HG03139 (cell line): ENCODE measurements at regions not wholly inside any gene's neighbourhood (a gene's known extent, or its start where the extent isn't known, plus 50 kb on each side); places are given as distances from the start of the nearest gene placed in this dataset.
A peak's percentile ranks its signal among the peaks of the same experiment; 100 is the strongest.
"Not testable (repeated sequence)": the region's sequence is repeated elsewhere in the genome, so short reads cannot be mapped to it uniquely, and the experiment has no call there.

Experiments used
- ATAC-seq: cut with Tn5 transposase; IDR thresholded peaks from one replicate; pipeline ENCODE4 v1.9.1; 2021; ENCODE audit not compliant: unreplicated experiment

GRCh38 chr6:120383681-120384080, 950.6 kb downstream of the TBC1D32 start:
- no peak for ATAC-seq

- peak; percentile 94 for ATAC-seq
Measured at GRCh38 chr6:120378582-120379220, 955.6 kb downstream of the TBC1D32 start.

DNA sequence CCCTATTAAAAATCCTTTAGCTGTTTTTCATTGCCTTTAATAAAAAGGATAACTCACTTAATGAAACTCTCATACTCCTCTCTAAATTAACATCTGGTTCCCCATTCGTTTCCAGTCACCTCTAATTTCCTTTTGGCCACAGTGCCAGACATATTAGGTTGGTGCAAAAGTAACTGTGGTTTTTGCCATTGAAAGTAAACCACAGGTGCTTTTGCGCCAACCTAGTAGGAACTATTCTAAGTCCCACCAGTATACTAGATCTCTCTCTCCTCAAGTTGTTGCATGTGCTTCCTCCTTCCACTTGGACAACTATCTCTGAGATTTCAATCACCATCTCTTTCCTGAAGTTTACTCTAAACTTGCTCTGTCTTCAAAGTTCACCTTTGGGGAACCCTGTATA, 961.1 kb downstream of the TBC1D32 start:
- ATAC-seq = no peak

- no peak for ATAC-seq
Measured at GRCh38 chr6:120363429-120363828, 970.9 kb downstream of the TBC1D32 start.

DNA sequence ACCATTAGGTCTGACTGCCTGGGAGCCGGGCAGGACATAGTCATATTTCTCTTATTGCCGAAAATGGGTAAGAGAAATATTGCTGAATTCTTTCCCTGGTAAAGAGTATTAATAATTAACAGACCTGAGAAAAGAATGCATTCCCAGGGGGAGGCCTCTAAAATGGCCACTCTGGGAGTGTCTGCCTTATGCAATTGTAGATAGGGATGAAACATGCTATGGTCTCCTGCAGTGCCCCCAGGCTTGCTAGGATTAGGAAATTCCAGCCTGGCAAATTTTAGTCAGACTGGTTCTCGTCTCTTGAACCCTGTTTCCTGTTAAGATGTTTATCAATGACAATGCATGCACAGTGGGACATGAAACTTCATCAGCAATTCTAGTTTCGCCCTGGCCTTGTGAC, 975.7 kb downstream of the TBC1D32 start:
- not testable (repeated sequence) for ATAC-seq

- no peak for ATAC-seq
Measured at GRCh38 chr6:120357447-120357846, 976.8 kb downstream of the TBC1D32 start.

- no peak for ATAC-seq
Measured at GRCh38 chr6:120355822-120356221, 978.5 kb downstream of the TBC1D32 start.

- ATAC-seq = peak; percentile 57
Measured at GRCh38 chr6:120354452-120355098, 979.7 kb downstream of the TBC1D32 start.

DNA sequence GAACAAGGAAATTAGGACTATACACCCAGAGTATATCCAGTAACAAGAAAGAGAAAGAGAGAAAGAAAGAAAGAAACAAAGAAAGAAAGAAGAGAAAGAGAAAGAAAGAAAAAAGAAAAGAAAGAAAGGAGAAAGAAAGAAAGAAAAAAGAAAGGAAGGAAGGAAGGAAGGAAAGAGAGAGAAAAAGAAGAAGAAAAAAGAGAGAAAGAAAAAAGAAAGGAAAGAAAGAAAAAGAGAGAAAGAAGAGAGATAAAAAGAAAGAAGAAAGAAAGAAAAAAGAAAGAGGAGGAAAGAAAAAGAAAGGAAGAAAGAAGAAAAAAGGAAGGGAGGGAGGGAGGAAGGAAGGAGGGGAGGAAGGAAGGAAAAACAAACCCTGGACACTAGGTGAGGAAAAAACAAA, 981.8 kb downstream of the TBC1D32 start:
- no peak for ATAC-seq

- no peak for ATAC-seq
Measured at GRCh38 chr6:120348926-120349325, 985.4 kb downstream of the TBC1D32 start.

GRCh38 chr6:120328521-120328920, 979.0 kb upstream of the MAN1A1 start:
- ATAC-seq = no peak

DNA sequence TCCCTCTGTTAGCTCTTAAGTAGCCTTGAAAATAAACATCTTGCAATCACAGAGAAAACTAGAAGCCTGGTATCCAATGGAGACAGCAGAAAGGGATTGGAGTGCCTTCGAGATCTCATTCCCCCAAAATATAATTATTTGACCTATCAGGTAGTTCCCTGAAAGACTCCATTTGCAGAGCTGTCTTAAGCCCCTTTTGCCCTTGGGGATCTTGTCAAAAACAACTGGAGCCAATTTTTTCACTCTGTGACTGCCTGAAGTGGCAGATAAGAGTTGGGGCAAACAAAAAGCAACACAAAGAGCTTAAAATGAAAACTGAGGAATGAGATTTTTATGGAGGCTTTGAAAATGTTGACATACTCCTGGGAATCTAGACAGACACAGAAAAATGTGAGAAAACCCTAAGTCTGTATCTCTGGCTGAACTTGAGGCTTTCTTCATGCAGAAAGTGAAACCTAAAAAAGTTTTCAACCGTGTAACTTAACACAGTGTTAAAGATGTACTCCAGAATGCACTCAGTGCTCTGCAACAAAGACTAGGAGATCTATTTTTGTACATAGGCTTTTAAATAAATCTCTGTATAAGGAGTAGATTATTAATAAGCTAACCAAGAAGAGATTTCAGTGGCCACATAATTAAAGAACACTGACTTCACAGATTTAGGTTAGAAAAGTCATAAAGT, 971.1 kb upstream of the MAN1A1 start:
- peak; percentile 81 for ATAC-seq

DNA sequence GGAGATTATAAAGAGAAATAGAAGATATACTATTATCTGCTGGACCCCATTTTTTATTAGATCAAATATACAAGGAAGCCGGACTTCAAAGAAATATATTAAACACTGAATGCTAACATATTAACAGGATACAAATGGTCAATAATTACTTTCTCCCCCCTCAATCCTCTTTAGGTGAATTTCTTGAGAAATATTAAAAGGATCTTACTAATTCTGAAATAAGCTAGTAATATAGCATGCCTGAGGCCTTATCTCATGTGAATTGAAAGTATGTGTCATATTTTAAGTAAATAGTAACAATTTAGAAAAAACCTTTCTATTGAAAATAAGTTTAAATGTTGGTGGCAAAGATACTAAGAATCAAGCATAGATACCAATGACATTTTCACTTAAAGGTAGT, 954.7 kb upstream of the MAN1A1 start:
- ATAC-seq = no peak

- ATAC-seq = peak; percentile 55
Measured at GRCh38 chr6:120303527-120303926, 954.0 kb upstream of the MAN1A1 start.

GRCh38 chr6:120302041-120302440, 952.5 kb upstream of the MAN1A1 start:
- no peak for ATAC-seq

- ATAC-seq = no peak
Measured at GRCh38 chr6:120290964-120291363, 941.4 kb upstream of the MAN1A1 start.

DNA sequence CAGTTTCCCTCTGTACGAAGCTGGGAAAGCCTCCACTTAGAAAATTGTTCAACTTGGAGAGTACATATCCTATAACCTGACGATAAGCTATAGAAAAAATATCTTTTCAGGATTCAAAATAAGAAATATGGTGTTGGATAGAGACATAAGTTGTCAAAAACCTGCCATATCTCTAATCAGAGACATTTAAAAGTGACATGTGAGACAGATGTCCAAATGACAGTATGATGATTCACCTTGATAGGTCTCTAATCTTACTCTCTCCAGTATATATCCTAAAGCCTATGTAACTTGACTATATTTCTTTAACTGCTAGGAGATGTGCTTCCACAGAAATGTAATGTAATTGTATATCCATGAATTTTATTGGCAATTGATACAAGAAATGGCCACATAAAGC, 932.4 kb upstream of the MAN1A1 start:
- ATAC-seq = no peak

DNA sequence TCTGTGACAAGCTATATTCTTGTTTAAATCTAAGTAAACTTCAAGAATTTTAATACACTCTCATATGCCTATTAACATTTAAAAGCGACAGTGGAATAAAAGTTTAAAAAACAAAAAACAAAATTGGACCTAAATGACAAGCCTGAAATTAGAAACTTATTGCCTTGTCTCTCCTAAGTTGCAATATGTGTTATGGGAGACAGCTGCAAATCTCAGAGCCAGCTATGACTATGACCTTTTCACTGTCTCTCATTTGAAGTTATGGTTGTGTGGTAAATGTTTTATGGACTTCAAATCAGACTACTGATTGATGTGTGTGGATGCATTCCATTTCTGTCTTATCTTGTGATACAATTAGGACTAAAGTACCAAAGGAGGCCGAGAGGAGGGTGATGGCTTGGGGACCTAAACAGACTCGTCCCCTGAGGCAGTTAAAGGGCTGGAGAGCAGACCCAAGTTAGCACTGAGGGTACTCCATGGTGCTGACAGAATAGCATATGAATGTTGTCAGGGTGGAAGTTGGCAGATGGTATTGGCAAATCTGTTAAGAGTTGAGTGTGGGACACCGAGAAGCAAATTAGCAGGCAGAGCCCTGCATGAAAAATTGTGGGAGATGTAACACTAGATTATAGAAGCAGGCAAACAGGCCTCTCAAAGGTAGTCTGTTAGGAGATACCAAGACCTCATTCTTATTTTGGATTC, 930.1 kb upstream of the MAN1A1 start:
- no peak for ATAC-seq

- ATAC-seq = no peak
Measured at GRCh38 chr6:120278689-120279396, 929.3 kb upstream of the MAN1A1 start.

DNA sequence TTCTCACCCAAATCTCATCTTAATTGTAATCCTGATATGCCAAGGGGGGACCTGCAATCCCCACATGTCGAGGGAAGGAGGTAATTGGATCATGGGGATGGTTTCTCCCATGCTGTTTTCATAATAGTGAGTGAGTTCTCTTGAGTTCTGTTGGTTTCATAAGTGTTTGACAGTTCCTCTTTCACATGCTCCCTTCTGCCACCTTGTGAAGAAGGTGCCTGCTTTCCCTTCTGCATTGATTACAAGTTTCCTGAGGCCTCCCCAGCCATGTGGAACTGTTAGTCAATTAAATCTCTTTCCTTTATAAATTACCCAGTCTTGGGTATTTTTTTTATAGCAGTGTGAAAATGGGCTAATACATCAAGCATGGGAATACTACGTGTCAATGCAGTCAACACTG, 925.0 kb upstream of the MAN1A1 start:
- ATAC-seq = no peak

DNA sequence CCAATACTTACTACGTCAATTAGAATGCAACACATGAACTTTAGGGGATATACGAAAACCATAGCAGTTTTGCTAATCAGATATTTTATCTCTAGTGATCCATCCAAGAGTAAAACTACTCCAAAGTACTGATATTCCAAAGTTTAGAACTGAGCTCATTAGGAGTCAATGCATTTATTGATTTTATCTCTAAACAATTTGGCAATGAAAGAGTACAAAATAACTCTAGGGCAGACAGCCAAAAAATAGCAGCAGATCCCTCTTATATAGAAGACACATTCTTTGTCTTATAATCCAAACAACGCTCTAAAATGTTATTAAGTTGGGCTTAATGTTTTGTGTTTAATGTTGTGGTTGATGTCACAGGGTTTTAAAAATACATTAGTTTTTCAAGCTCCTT, 923.9 kb upstream of the MAN1A1 start:
- ATAC-seq = no peak
